ENCODE measurements at regions not wholly inside any gene's neighbourhood (a gene's known extent, or its start where the extent isn't known, plus 50 kb on each side); places are given as distances from the start of the nearest gene placed in this dataset.

DNA sequence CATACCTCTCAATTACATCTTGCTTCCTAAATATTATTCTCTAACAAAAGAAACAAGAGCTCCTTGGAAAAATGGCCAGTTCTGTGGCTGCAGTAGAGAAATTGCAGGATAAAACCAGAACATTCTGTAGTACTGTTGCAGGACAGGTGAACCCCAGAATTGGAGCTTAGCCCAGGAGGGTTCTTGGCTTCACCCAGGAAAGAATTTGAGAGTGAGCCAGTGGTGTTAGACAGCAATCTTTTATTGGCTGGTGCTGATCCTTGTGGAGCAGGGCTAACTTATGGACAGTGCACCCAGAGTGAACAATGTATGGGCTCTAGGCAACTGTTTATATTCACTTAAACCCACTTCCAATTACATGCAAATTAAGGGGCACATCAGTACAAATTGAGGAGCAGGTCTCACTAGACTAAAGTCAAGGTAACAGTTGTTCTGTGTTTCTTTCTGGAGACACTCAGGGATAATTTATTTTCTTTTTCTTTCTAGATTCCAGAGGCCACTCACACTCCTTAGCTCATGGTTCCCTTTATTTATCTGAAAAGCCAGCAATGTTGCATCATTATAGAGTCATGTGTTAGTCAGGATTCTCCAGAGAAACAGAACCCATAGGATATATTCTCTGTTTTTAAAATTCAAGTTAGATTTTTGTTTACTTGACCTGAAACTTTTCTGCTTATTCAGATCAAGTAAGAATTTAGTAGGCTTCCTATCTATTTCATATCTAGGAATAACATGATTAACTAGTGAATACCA, 348.1 kb downstream of the CCDC85A start:
- Histone ChIP-seq H3K27me3 (replicated peaks) (no peaks in the 10 kb centered on the region; the same call in 1 of the 2 replicates), H3K27ac (no peak overlapping the region), H3K9me3 (replicated peaks) (no peaks in the 10 kb centered on the region), H3K36me3 (no peaks in the 10 kb centered on the region), H3K4me3 (no peak overlapping the region), H3K4me1 (replicated peaks) (peaks cover 36% of the 10 kb centered on the region)
- peak in 1 of 2 experiments; percentile 10 for DNase-seq (ENCODE audit: low read depth in 1 of 2, low spot score in 2 of 2)

DNA sequence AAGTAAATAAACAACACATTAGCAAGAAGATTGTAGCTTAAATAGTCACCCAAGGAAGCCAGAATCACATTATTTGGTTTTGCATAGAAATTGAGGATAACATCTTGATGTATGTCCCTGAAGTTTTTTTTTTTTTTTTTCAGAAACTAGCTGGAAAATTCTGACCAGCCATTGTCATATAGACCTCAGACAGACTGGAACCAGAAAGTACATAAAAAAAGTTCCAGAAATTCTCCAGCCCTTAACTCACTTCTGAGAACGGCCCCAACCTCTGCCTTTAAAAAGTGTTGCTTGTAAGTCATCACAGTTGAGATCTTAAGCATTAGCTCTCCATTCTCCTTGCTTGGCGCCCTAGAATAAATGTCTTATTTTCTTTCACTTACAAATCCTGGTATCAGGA, 350.5 kb downstream of the CCDC85A start:
- H3K4me3 ChIP-seq = no peak overlapping the region
- DNase-seq (ENCODE audit: low read depth in 1 of 2, low spot score in 2 of 2) = peak; percentile 45 to 66
- no peaks in the 10 kb centered on the region for H3K9me3 ChIP-seq (replicated peaks)
- H3K27me3 ChIP-seq (replicated peaks) = no peaks in the 10 kb centered on the region; the same call in 1 of the 2 replicates
- peaks cover 36% of the 10 kb centered on the region for H3K4me1 ChIP-seq (replicated peaks)
- peak overlapping the region; percentile 68 for H3K27ac ChIP-seq
- H3K36me3 ChIP-seq = no peaks in the 10 kb centered on the region

GRCh38 chr2:56537756-56538155, 354.0 kb downstream of the CCDC85A start:
- Histone ChIP-seq H3K27me3 (replicated peaks) (no peaks in the 10 kb centered on the region), H3K9me3 (replicated peaks) (no peaks in the 10 kb centered on the region), H3K27ac (no peak overlapping the region), H3K4me3 (no peak overlapping the region), H3K36me3 (no peaks in the 10 kb centered on the region), H3K4me1 (replicated peaks) (peaks cover 22% of the 10 kb centered on the region)
- DNase-seq (ENCODE audit: low read depth in 1 of 2, low spot score in 2 of 2) = no peak

GRCh38 chr2:56539618-56540017, 355.8 kb downstream of the CCDC85A start:
- Histone ChIP-seq H3K36me3 (no peaks in the 10 kb centered on the region), H3K27me3 (replicated peaks) (0 out of 2 replicates have a peak, but pooled peaks cover 4% of the 10 kb centered on the region), H3K9me3 (replicated peaks) (no peaks in the 10 kb centered on the region), H3K4me1 (replicated peaks) (peaks cover 6% of the 10 kb centered on the region), H3K27ac (no peak overlapping the region), H3K4me3 (no peak overlapping the region)
- DNase-seq (ENCODE audit: low read depth in 1 of 2, low spot score in 2 of 2) = no peak

GRCh38 chr2:56540467-56540866, 356.7 kb downstream of the CCDC85A start:
- Histone ChIP-seq H3K27ac (no peak overlapping the region), H3K4me3 (no peak overlapping the region), H3K4me1 (replicated peaks) (no peaks in the 10 kb centered on the region), H3K27me3 (replicated peaks) (0 out of 2 replicates have a peak, but pooled peaks cover 4% of the 10 kb centered on the region), H3K36me3 (no peaks in the 10 kb centered on the region), H3K9me3 (replicated peaks) (no peaks in the 10 kb centered on the region)
- DNase-seq (ENCODE audit: low read depth in 1 of 2, low spot score in 2 of 2) = no peak

- Histone ChIP-seq H3K27ac (no peak overlapping the region), H3K27me3 (replicated peaks) (0 out of 2 replicates have a peak, but pooled peaks cover 4% of the 10 kb centered on the region), H3K4me3 (no peak overlapping the region), H3K4me1 (replicated peaks) (no peaks in the 10 kb centered on the region), H3K9me3 (replicated peaks) (no peaks in the 10 kb centered on the region), H3K36me3 (no peaks in the 10 kb centered on the region)
- DNase-seq (ENCODE audit: low read depth in 1 of 2, low spot score in 2 of 2) = no peak
Observed at GRCh38 chr2:56540916-56541315, 357.1 kb downstream of the CCDC85A start.

- Histone ChIP-seq H3K9me3 (replicated peaks) (no peaks in the 10 kb centered on the region), H3K27ac (no peak overlapping the region), H3K27me3 (replicated peaks) (0 out of 2 replicates have a peak, but pooled peaks cover 4% of the 10 kb centered on the region), H3K4me3 (no peak overlapping the region), H3K4me1 (replicated peaks) (no peaks in the 10 kb centered on the region), H3K36me3 (no peaks in the 10 kb centered on the region)
- DNase-seq (ENCODE audit: low read depth in 1 of 2, low spot score in 2 of 2) = no peak
Observed at GRCh38 chr2:56542213-56542612, 358.4 kb downstream of the CCDC85A start.

DNA sequence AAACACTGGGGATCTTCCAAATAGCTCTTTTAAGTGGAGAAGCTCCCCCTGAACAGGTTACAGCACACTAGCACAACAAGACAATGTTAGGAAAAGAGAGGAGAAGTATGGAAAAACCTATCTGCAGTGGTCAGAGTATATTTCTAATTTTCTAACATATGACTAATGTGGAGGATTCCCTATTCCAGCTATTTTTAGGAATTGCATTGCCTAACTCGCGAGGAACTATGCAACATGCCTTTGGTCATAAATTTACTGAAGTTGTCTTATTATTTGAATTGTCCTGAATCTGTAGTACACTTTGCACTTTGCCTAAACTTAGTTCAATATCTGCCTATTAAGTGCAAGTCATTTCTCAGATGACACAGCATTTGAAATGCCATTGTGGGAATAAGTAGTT, 381.4 kb downstream of the CCDC85A start:
- DNase-seq (ENCODE audit: low read depth in 1 of 2, low spot score in 2 of 2) = no peak
- H3K27ac ChIP-seq = no peak overlapping the region

GRCh38 chr2:56571074-56571473, 387.3 kb downstream of the CCDC85A start:
- H3K36me3 ChIP-seq = no peaks in the 10 kb centered on the region
- no peaks in the 10 kb centered on the region for H3K9me3 ChIP-seq (replicated peaks)

More for the DNA sequence above, 381.4 kb downstream of the CCDC85A start:
- Histone ChIP-seq H3K9me3 (replicated peaks) (no peaks in the 10 kb centered on the region), H3K36me3 (no peaks in the 10 kb centered on the region), H3K4me3 (no peak overlapping the region), H3K27me3 (replicated peaks) (no peaks in the 10 kb centered on the region), H3K4me1 (replicated peaks) (no peaks in the 10 kb centered on the region)

GRCh38 chr2:56576001-56576400, 392.2 kb downstream of the CCDC85A start:
- peaks cover 15% of the 10 kb centered on the region for H3K4me1 ChIP-seq (replicated peaks)
- H3K9me3 ChIP-seq (replicated peaks) = no peaks in the 10 kb centered on the region
- no peak overlapping the region for H3K4me3 ChIP-seq
- no peaks in the 10 kb centered on the region for H3K27me3 ChIP-seq (replicated peaks)
- no peaks in the 10 kb centered on the region for H3K36me3 ChIP-seq
- H3K27ac ChIP-seq = no peak overlapping the region
- no peak for DNase-seq (ENCODE audit: low read depth in 1 of 2, low spot score in 2 of 2)

More at GRCh38 chr2:56571074-56571473, 387.3 kb downstream of the CCDC85A start:
- no peaks in the 10 kb centered on the region for H3K27me3 ChIP-seq (replicated peaks)
- no peaks in the 10 kb centered on the region for H3K4me1 ChIP-seq (replicated peaks)
- no peak for DNase-seq (ENCODE audit: low read depth in 1 of 2, low spot score in 2 of 2)
- no peak overlapping the region for H3K27ac ChIP-seq
- no peak overlapping the region for H3K4me3 ChIP-seq

DNA sequence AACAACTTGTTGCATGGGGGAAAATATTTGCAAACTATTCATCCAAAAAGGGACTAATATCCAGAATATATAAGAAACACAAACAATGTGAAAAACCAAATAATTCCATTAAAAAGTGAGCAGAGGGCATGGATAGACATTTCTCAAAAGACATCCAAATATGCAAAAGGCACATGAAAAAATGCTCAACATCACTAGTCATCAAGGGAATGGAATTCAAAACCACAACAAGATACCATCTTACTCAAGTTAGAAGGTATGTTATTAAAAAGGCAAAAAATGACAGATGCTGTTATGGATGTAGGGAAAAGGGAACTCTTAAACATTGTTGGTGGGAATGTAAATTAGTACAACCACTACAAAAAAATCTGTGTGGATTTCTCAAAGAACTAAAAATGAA, 396.5 kb downstream of the CCDC85A start:
- H3K27ac ChIP-seq = peak overlapping the region; percentile 62

DNA sequence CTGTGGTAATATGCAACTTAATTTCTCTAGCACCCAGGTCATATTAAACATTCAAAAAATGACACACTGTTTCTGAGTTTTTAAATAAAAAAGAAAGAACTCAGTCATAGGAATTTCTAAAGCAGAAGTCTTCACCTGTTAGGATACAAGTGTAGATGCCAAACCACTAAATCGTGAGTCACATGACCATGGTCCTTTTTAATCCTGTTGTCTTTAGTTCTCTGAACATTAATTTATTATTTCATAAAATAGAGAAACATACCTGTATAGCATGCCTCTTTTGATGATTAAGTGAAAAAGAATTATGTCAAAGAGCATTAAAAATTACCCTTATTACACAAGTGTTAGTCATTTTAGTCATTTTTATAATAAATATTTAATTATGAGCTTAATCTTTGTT, 398.8 kb downstream of the CCDC85A start:
- H3K4me3 ChIP-seq = no peak overlapping the region
- H3K36me3 ChIP-seq = no peaks in the 10 kb centered on the region
- H3K9me3 ChIP-seq (replicated peaks) = no peaks in the 10 kb centered on the region
- no peak overlapping the region for H3K27ac ChIP-seq
- H3K4me1 ChIP-seq (replicated peaks) = peaks cover 18% of the 10 kb centered on the region
- no peak for DNase-seq (ENCODE audit: low read depth in 1 of 2, low spot score in 2 of 2)
- no peaks in the 10 kb centered on the region for H3K27me3 ChIP-seq (replicated peaks)

More for the DNA sequence above, 396.5 kb downstream of the CCDC85A start:
- Histone ChIP-seq H3K36me3 (no peaks in the 10 kb centered on the region), H3K4me1 (replicated peaks) (peaks cover 18% of the 10 kb centered on the region), H3K4me3 (no peak overlapping the region), H3K9me3 (replicated peaks) (no peaks in the 10 kb centered on the region), H3K27me3 (replicated peaks) (no peaks in the 10 kb centered on the region)
- DNase-seq (ENCODE audit: low read depth in 1 of 2, low spot score in 2 of 2) = peak in 1 of 2 experiments; percentile 65

GRCh38 chr2:56583796-56584315, 400.1 kb downstream of the CCDC85A start:
- H3K27me3 ChIP-seq (replicated peaks) = no peaks in the 10 kb centered on the region
- no peak overlapping the region for H3K27ac ChIP-seq

GRCh38 chr2:56587456-56587855, 403.7 kb downstream of the CCDC85A start:
- Histone ChIP-seq H3K4me1 (replicated peaks) (no peaks in the 10 kb centered on the region), H3K9me3 (replicated peaks) (no peaks in the 10 kb centered on the region), H3K4me3 (no peak overlapping the region), H3K27me3 (replicated peaks) (no peaks in the 10 kb centered on the region), H3K36me3 (no peaks in the 10 kb centered on the region), H3K27ac (no peak overlapping the region)
- DNase-seq (ENCODE audit: low read depth in 1 of 2, low spot score in 2 of 2) = no peak

More at GRCh38 chr2:56583796-56584315, 400.1 kb downstream of the CCDC85A start:
- DNase-seq (ENCODE audit: low read depth in 1 of 2, low spot score in 2 of 2) = no peak
- no peaks in the 10 kb centered on the region for H3K36me3 ChIP-seq
- no peak overlapping the region for H3K4me3 ChIP-seq
- H3K9me3 ChIP-seq (replicated peaks) = no peaks in the 10 kb centered on the region
- peaks cover 18% of the 10 kb centered on the region for H3K4me1 ChIP-seq (replicated peaks)

All from SJSA1 (cell line).